Progenitor cell of endocrine pancreas (in vitro differentiated cells): ENCODE measurements at regions not wholly inside any gene's neighbourhood (a gene's known extent, or its start where the extent isn't known, plus 50 kb on each side); places are given as distances from the start of the nearest gene placed in this dataset.

Source experiments
- DNase-seq: peaks from one replicate; pipeline ENCODE4 v3.0.0; 2021; ENCODE audit warnings: low spot score; ENCODE audit not compliant: unreplicated experiment
- H3K27ac Mint-ChIP-seq: 2 replicates; pipeline ENCODE4 v1.8.0; 2021; ENCODE audit warnings: mild to moderate bottlenecking, moderate library complexity, mixed read lengths
- H3K27me3 Mint-ChIP-seq: 2 replicates; pipeline ENCODE4 v1.8.0; 2021; ENCODE audit warnings: mixed read lengths
- H3K36me3 Mint-ChIP-seq: 2 replicates; pipeline ENCODE4 v1.8.0; 2022; ENCODE audit warnings: mixed read lengths; ENCODE audit not compliant: insufficient read depth
- H3K4me1 Mint-ChIP-seq: 2 replicates; pipeline ENCODE4 v1.8.0; 2021; ENCODE audit warnings: low read depth, mixed read lengths
- H3K4me3 Mint-ChIP-seq: 2 replicates; pipeline ENCODE4 v1.8.0; 2021; ENCODE audit warnings: low read depth, mild to moderate bottlenecking, moderate library complexity, mixed read lengths
- H3K9me3 Mint-ChIP-seq: 2 replicates; pipeline ENCODE4 v1.8.0; 2021; ENCODE audit warnings: low read depth, mixed read lengths
- CTCF ChIP-seq: fragments of 200-600 bp; sonication (generic); IDR thresholded peaks from one replicate; pipeline ENCODE4 v1.5.0; 2021; ENCODE audit warnings: antibody characterized with exemption, mild to moderate bottlenecking; ENCODE audit not compliant: unreplicated experiment

GRCh38 chr18:53701697-53702096, 522.8 kb downstream of the MBD2 start:
- no peak for TF ChIP-seq CTCF
- Mint-ChIP-seq H3K4me3 (no peak overlapping the region), H3K27me3 (no peaks in the 10 kb centered on the region), H3K9me3 (no peaks in the 10 kb centered on the region), H3K4me1 (no peaks in the 10 kb centered on the region), H3K27ac (no peak overlapping the region), H3K36me3 (no peaks in the 10 kb centered on the region)
- no peak for DNase-seq

- Mint-ChIP-seq H3K36me3 (no peaks in the 10 kb centered on the region), H3K9me3 (no peaks in the 10 kb centered on the region), H3K4me3 (no peak overlapping the region), H3K27me3 (no peaks in the 10 kb centered on the region), H3K27ac (no peak overlapping the region), H3K4me1 (no peaks in the 10 kb centered on the region)
- DNase-seq, result peak; percentile 22
- TF ChIP-seq CTCF, result peak; percentile 77
Observed at GRCh38 chr18:53698907-53699306, 525.6 kb downstream of the MBD2 start.

- no peak for DNase-seq
- Mint-ChIP-seq H3K27me3 (no peaks in the 10 kb centered on the region), H3K27ac (no peak overlapping the region), H3K4me3 (no peak overlapping the region), H3K36me3 (no peaks in the 10 kb centered on the region), H3K4me1 (no peaks in the 10 kb centered on the region), H3K9me3 (no peaks in the 10 kb centered on the region)
- no peak for TF ChIP-seq CTCF
Observed at GRCh38 chr18:53689886-53690285, 534.6 kb downstream of the MBD2 start.

GRCh38 chr18:53686965-53687364, 537.5 kb downstream of the MBD2 start:
- no peaks in the 10 kb centered on the region for H3K27me3 Mint-ChIP-seq
- H3K4me3 Mint-ChIP-seq, result no peak overlapping the region
- no peak for DNase-seq
- peak overlapping the region; percentile 51 for H3K27ac Mint-ChIP-seq
- H3K36me3 Mint-ChIP-seq, result no peaks in the 10 kb centered on the region
- H3K9me3 Mint-ChIP-seq, result no peaks in the 10 kb centered on the region
- no peaks in the 10 kb centered on the region for H3K4me1 Mint-ChIP-seq
- TF ChIP-seq CTCF, result peak; percentile 18

- TF ChIP-seq CTCF, result no peak
- Mint-ChIP-seq H3K27me3 (no peaks in the 10 kb centered on the region), H3K9me3 (no peaks in the 10 kb centered on the region), H3K4me3 (no peak overlapping the region), H3K36me3 (no peaks in the 10 kb centered on the region), H3K4me1 (no peaks in the 10 kb centered on the region), H3K27ac (no peak overlapping the region)
- no peak for DNase-seq
Observed at GRCh38 chr18:53682796-53683195, 541.7 kb downstream of the MBD2 start.

GRCh38 chr18:53677480-53677879, 547.0 kb downstream of the MBD2 start:
- no peak overlapping the region for H3K27ac Mint-ChIP-seq
- H3K27me3 Mint-ChIP-seq, result no peaks in the 10 kb centered on the region
- H3K4me1 Mint-ChIP-seq, result no peaks in the 10 kb centered on the region
- no peak for TF ChIP-seq CTCF
- no peak overlapping the region for H3K4me3 Mint-ChIP-seq
- no peak for DNase-seq
- no peaks in the 10 kb centered on the region for H3K36me3 Mint-ChIP-seq
- no peaks in the 10 kb centered on the region for H3K9me3 Mint-ChIP-seq
